GM12891 (cell line): ENCODE measurements at regions not wholly inside any gene's neighbourhood (a gene's known extent, or its start where the extent isn't known, plus 50 kb on each side); places are given as distances from the start of the nearest gene placed in this dataset.

Experiments used
- DNase-seq: peaks from one replicate; pipeline ENCODE4 v3.0.0; 2011; ENCODE audit warnings: low spot score; ENCODE audit not compliant: insufficient read length
- FAIRE-seq: peaks from 2 replicates; lab custom pipeline; 2011; peaks lifted over from hg19 to GRCh38; lab: Jason Lieb, UNC
- PAX5 ChIP-seq: IDR thresholded peaks from 2 replicates; pipeline ENCODE4 v1.6.1; 2011; ENCODE audit warnings: low read length, moderate library complexity, mild to moderate bottlenecking; ENCODE audit not compliant: insufficient read depth, severe bottlenecking
- POLR2A ChIP-seq: IDR thresholded peaks from 2 replicates; pipeline ENCODE4 v1.6.1; 2011; ENCODE audit warnings: low read depth, low read length, control low read depth
- POLR2AphosphoS5 ChIP-seq: IDR thresholded peaks from 2 replicates; pipeline ENCODE4 v1.6.1; 2011; ENCODE audit warnings: low read depth, low read length, control low read depth
- POU2F2 ChIP-seq: IDR thresholded peaks from 2 replicates; pipeline ENCODE4 v1.6.1; 2011; ENCODE audit warnings: low read depth, mild to moderate bottlenecking, control low read depth, low read length, moderate library complexity
- SPI1 ChIP-seq: IDR thresholded peaks from 2 replicates; pipeline ENCODE4 v1.6.1; 2011; ENCODE audit warnings: low read depth, low read length, control low read depth
- TAF1 ChIP-seq: IDR thresholded peaks from 2 replicates; pipeline ENCODE4 v1.6.1; 2011; ENCODE audit warnings: low read depth, low read length, control low read depth

- DNase-seq (no peak), FAIRE-seq (no peak)
- TF ChIP-seq PAX5: no peak
Measured at GRCh38 chr7:153413199-153413539, 639.0 kb upstream of the DPP6 start.

- no peak for FAIRE-seq
- TF ChIP-seq TAF1 (no peak), SPI1 (no peak), POLR2AphosphoS5 (no peak), POU2F2 (no peak), PAX5 (no peak), POLR2A (no peak)
- DNase-seq: no peak
Measured at GRCh38 chr7:153413540-153414287, 638.5 kb upstream of the DPP6 start.

- TF ChIP-seq TAF1: no peak
- TF ChIP-seq POLR2A: no peak
- TF ChIP-seq POLR2AphosphoS5: no peak
- no peak for TF ChIP-seq PAX5
- TF ChIP-seq POU2F2: no peak
- TF ChIP-seq SPI1: no peak
- FAIRE-seq (no peak), DNase-seq (no peak)
Measured at GRCh38 chr7:153414288-153414629, 637.9 kb upstream of the DPP6 start.

GRCh38 chr7:153415632-153416031 is 636.6 kb upstream of the DPP6 start:
- DNase-seq (no peak), FAIRE-seq (no peak)
- TF ChIP-seq PAX5 (no peak), POLR2AphosphoS5 (no peak), SPI1 (no peak), POLR2A (no peak), POU2F2 (no peak), TAF1 (no peak)

GRCh38 chr7:153422291-153423209 is 629.6 kb upstream of the DPP6 start:
- no peak for TF ChIP-seq PAX5
- FAIRE-seq: no peak
- no peak for DNase-seq

- DNase-seq: no peak
- FAIRE-seq: no peak
- TF ChIP-seq PAX5 (no peak), POLR2A (no peak), TAF1 (no peak), POU2F2 (no peak), POLR2AphosphoS5 (no peak), SPI1 (no peak)
Measured at GRCh38 chr7:153423210-153423590, 629.0 kb upstream of the DPP6 start.

- FAIRE-seq (no peak), DNase-seq (no peak)
- TF ChIP-seq SPI1: no peak
- TF ChIP-seq PAX5: no peak
- TF ChIP-seq POLR2A: no peak
- no peak for TF ChIP-seq POU2F2
- TF ChIP-seq TAF1: no peak
- TF ChIP-seq POLR2AphosphoS5: no peak
Measured at GRCh38 chr7:153430931-153431330, 621.3 kb upstream of the DPP6 start.

GRCh38 chr7:153432063-153432462 is 620.1 kb upstream of the DPP6 start:
- FAIRE-seq: no peak

GRCh38 chr7:153433223-153433622 is 619.0 kb upstream of the DPP6 start:
- TF ChIP-seq SPI1 (no peak), PAX5 (no peak), POU2F2 (no peak), POLR2AphosphoS5 (no peak), POLR2A (no peak), TAF1 (no peak)
- DNase-seq: no peak
- no peak for FAIRE-seq

More at GRCh38 chr7:153432063-153432462, 620.1 kb upstream of the DPP6 start:
- no peak for TF ChIP-seq POLR2AphosphoS5
- TF ChIP-seq POLR2A: no peak
- no peak for TF ChIP-seq SPI1
- no peak for TF ChIP-seq TAF1
- no peak for TF ChIP-seq PAX5
- no peak for DNase-seq

GRCh38 chr7:153440715-153441114 is 611.5 kb upstream of the DPP6 start:
- FAIRE-seq (no peak), DNase-seq (no peak)
- TF ChIP-seq POU2F2 (no peak), PAX5 (no peak), POLR2AphosphoS5 (no peak), POLR2A (no peak), TAF1 (no peak), SPI1 (no peak)
